ENCODE measurements at regions not wholly inside any gene's neighbourhood (a gene's known extent, or its start where the extent isn't known, plus 50 kb on each side); places are given as distances from the start of the nearest gene placed in this dataset.

GRCh38 chr4:137647375-137647774, 115.1 kb upstream of the PCDH18 start:
- no peak overlapping the region for H3K4me3 Mint-ChIP-seq (ENCODE audit: unreplicated experiment)
- peaks cover 3% of the 10 kb centered on the region for H3K4me1 Mint-ChIP-seq (ENCODE audit: low read depth)
- H3K36me3 Mint-ChIP-seq (ENCODE audit: low read depth) = no peaks in the 10 kb centered on the region
- H3K27me3 Mint-ChIP-seq (ENCODE audit: low read depth) = no peaks in the 10 kb centered on the region
- no peak overlapping the region for H3K27ac Mint-ChIP-seq (ENCODE audit: unreplicated experiment)
- TF ChIP-seq, protein P1, sequence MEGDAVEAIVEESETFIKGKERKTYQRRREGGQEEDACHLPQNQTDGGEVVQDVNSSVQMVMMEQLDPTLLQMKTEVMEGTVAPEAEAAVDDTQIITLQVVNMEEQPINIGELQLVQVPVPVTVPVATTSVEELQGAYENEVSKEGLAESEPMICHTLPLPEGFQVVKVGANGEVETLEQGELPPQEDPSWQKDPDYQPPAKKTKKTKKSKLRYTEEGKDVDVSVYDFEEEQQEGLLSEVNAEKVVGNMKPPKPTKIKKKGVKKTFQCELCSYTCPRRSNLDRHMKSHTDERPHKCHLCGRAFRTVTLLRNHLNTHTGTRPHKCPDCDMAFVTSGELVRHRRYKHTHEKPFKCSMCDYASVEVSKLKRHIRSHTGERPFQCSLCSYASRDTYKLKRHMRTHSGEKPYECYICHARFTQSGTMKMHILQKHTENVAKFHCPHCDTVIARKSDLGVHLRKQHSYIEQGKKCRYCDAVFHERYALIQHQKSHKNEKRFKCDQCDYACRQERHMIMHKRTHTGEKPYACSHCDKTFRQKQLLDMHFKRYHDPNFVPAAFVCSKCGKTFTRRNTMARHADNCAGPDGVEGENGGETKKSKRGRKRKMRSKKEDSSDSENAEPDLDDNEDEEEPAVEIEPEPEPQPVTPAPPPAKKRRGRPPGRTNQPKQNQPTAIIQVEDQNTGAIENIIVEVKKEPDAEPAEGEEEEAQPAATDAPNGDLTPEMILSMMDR (IDR thresholded peaks at IDR 0.05) = no peak
- no peak for DNase-seq (ENCODE audit: low spot score)
- H3K9me3 Mint-ChIP-seq (ENCODE audit: low read depth) = no peaks in the 10 kb centered on the region

- Mint-ChIP-seq H3K9me3 (ENCODE audit: low read depth) (no peaks in the 10 kb centered on the region), H3K36me3 (ENCODE audit: low read depth) (no peaks in the 10 kb centered on the region), H3K4me3 (ENCODE audit: unreplicated experiment) (no peak overlapping the region), H3K27ac (ENCODE audit: unreplicated experiment) (no peak overlapping the region), H3K4me1 (ENCODE audit: low read depth) (peaks cover 14% of the 10 kb centered on the region), H3K27me3 (ENCODE audit: low read depth) (no peaks in the 10 kb centered on the region)
- TF ChIP-seq, protein P1 (IDR thresholded peaks at IDR 0.05) = no peak
- no peak for DNase-seq (ENCODE audit: low spot score)
Observed at GRCh38 chr4:137644201-137644600, 111.9 kb upstream of the PCDH18 start.

DNA sequence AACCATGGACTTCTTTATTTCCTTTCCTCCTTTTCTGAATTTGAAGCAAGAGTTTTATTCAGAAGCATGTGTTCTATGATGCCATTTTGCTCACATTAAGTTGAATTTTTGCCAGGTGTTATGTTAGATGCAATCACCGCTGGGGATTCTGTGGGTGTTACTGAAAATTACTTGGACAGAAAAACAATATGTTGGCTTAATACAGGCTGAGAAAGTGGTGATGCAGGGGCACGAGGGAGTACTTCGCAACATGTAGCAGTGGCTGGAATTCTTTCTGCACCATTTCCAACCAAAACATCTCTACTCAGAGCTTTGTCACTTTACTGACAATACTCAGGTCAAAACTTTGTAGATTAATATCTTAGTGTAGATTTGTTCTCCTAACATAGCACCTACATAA, 109.2 kb upstream of the PCDH18 start:
- Mint-ChIP-seq H3K4me1 (ENCODE audit: low read depth) (peaks cover 14% of the 10 kb centered on the region), H3K9me3 (ENCODE audit: low read depth) (no peaks in the 10 kb centered on the region), H3K27me3 (ENCODE audit: low read depth) (no peaks in the 10 kb centered on the region), H3K4me3 (ENCODE audit: unreplicated experiment) (no peak overlapping the region), H3K36me3 (ENCODE audit: low read depth) (no peaks in the 10 kb centered on the region), H3K27ac (ENCODE audit: unreplicated experiment) (peak overlapping the region; percentile 75)
- TF ChIP-seq, protein P1 (IDR thresholded peaks at IDR 0.05) = no peak
- no peak for DNase-seq (ENCODE audit: low spot score)

GRCh38 chr4:137640838-137641158, 108.5 kb upstream of the PCDH18 start:
- no peaks in the 10 kb centered on the region for H3K9me3 Mint-ChIP-seq (ENCODE audit: low read depth)
- H3K4me3 Mint-ChIP-seq (ENCODE audit: unreplicated experiment) = no peak overlapping the region
- DNase-seq (ENCODE audit: low spot score) = no peak
- H3K27ac Mint-ChIP-seq (ENCODE audit: unreplicated experiment) = no peak overlapping the region
- no peaks in the 10 kb centered on the region for H3K36me3 Mint-ChIP-seq (ENCODE audit: low read depth)
- TF ChIP-seq, protein P1 (IDR thresholded peaks at IDR 0.05) = no peak
- H3K4me1 Mint-ChIP-seq (ENCODE audit: low read depth) = peaks cover 17% of the 10 kb centered on the region
- no peaks in the 10 kb centered on the region for H3K27me3 Mint-ChIP-seq (ENCODE audit: low read depth)

DNA sequence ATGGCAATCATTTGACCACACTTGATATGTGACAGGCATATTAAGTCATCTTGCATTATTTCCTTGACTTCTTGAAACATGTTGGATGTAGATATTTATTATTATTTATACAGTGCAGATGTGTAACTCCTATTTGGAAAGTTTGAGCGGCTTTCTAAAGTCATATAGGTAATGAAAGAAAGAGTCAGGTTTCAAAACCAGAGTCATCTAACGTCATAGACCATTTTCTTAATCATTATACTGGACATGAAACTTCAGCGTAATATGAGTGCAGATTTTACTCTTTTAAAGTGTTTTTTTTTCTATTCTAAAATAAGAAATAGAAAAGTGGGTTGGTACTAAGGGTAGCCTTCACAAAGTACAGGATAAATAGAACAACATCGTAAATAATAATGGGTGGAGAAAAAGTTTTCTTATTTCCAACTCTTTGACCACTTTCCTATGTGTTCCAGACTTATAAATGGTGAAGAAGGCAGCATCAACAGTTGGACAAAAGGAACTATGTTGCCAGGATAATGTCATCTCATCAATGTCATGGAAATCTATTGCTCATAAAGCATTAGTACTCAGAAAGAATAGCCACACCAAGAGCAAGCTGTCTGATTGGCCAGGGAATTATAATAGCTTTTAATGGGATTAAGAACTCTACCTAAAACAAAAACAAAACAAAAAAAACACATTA, 108.0 kb upstream of the PCDH18 start:
- DNase-seq (ENCODE audit: low spot score) = no peak
- Mint-ChIP-seq H3K36me3 (ENCODE audit: low read depth) (no peaks in the 10 kb centered on the region), H3K4me3 (ENCODE audit: unreplicated experiment) (no peak overlapping the region), H3K9me3 (ENCODE audit: low read depth) (no peaks in the 10 kb centered on the region), H3K27ac (ENCODE audit: unreplicated experiment) (no peak overlapping the region), H3K27me3 (ENCODE audit: low read depth) (no peaks in the 10 kb centered on the region), H3K4me1 (ENCODE audit: low read depth) (peaks cover 22% of the 10 kb centered on the region)
- TF ChIP-seq, protein P1 (IDR thresholded peaks at IDR 0.05) = no peak

All from chondrocyte (in vitro differentiated cells).